H1 (cell line): ENCODE measurements at regions not wholly inside any gene's neighbourhood (a gene's known extent, or its start where the extent isn't known, plus 50 kb on each side); places are given as distances from the start of the nearest gene placed in this dataset.

Source experiments
- CEBPB ChIP-seq: IDR thresholded peaks from 2 replicates; pipeline ENCODE4 v1.6.1; 2012; ENCODE audit warnings: low read depth, low read length
- CTCF ChIP-seq, 3 experiments: IDR thresholded peaks; 1 replicate in 2 of 3; 2 replicates in 1 of 3; pipeline versions ENCODE4 v1.5.1 to v1.6.1; 2011; ENCODE audit warnings: low read length in 3 of 3, mild to moderate bottlenecking in 3 of 3, inconsistent platforms in 2 of 3, low read depth in 1 of 3, moderate library complexity in 1 of 3; ENCODE audit not compliant: insufficient read depth in 1 of 3; ENCODE audit errors: control extremely low read depth in 1 of 3
- EP300 ChIP-seq, 2 experiments: IDR thresholded peaks; 1 replicate in 1 of 2; 2 replicates in 1 of 2; pipeline ENCODE4 v1.6.1; 2011 to 2012; ENCODE audit warnings: low read depth in 2 of 2, low read length in 2 of 2, mild to moderate bottlenecking in 2 of 2, borderline replicate concordance in 1 of 2, inconsistent platforms in 1 of 2, moderate library complexity in 1 of 2
- RFX5 ChIP-seq: IDR thresholded peaks from 2 replicates; pipeline ENCODE4 v1.6.1; 2011; ENCODE audit warnings: low read depth, low read length, improper control_type of control experiment, borderline replicate concordance
- RNF2 ChIP-seq: fragments of 200-900, 300-1000 bp; sonication (generic); IDR thresholded peaks from 2 replicates; pipeline ENCODE4 v1.7.1; 2016; ENCODE audit warnings: borderline replicate concordance, low read depth, mild to moderate bottlenecking, antibody characterized with exemption, low read length; ENCODE audit not compliant: poor library complexity, severe bottlenecking; ENCODE audit errors: missing control alignments

GRCh38 chr2:129482626-129483025 is 496.8 kb upstream of the RAB6C start:
- TF ChIP-seq RNF2 (no peak), CTCF (IDR thresholded peaks at IDR 0.05; ENCODE audit: control extremely low read depth in 1 of 3, insufficient read depth in 1 of 3, low read depth in 1 of 3, low read length in 3 of 3) (no peak), RFX5 (no peak), CEBPB (no peak), EP300 (IDR thresholded peaks at IDR 0.05; ENCODE audit: borderline replicate concordance in 1 of 2, low read depth in 2 of 2, low read length in 2 of 2) (no peak)
